ENCODE measurements at regions not wholly inside any gene's neighbourhood (a gene's known extent, or its start where the extent isn't known, plus 50 kb on each side); places are given as distances from the start of the nearest gene placed in this dataset.

GRCh38 chr1:232440325-232441035, 189.5 kb downstream of the SIPA1L2 start:
- Histone ChIP-seq H3K27me3 (replicated peaks; ENCODE audit: control insufficient read depth, insufficient read depth, low read length) (no peaks in the 10 kb centered on the region), H3K4me3 (replicated peaks; ENCODE audit: low read depth, low read length) (no peak overlapping the region), H3K36me3 (ENCODE audit: control insufficient read depth, insufficient read depth, low read length) (no peaks in the 10 kb centered on the region)
- no peak for DNase-seq (ENCODE audit: extremely low read depth, insufficient read length)
- TF ChIP-seq CTCF (IDR thresholded peaks at IDR 0.05; ENCODE audit: insufficient read depth, low read length, poor library complexity, severe bottlenecking) = no peak

- no peaks in the 10 kb centered on the region for H3K36me3 ChIP-seq (ENCODE audit: control insufficient read depth, insufficient read depth, low read length)
- no peaks in the 10 kb centered on the region; the same call in 1 of the 2 replicates for H3K27me3 ChIP-seq (replicated peaks; ENCODE audit: control insufficient read depth, insufficient read depth, low read length)
- TF ChIP-seq CTCF (IDR thresholded peaks at IDR 0.05; ENCODE audit: insufficient read depth, low read length, poor library complexity, severe bottlenecking) = no peak
- no peak overlapping the region for H3K4me3 ChIP-seq (replicated peaks; ENCODE audit: low read depth, low read length)
- no peak for DNase-seq (ENCODE audit: extremely low read depth, insufficient read length)
Measured at GRCh38 chr1:232439011-232439410, 190.9 kb downstream of the SIPA1L2 start.

GRCh38 chr1:232438476-232438875, 191.5 kb downstream of the SIPA1L2 start:
- TF ChIP-seq CTCF (IDR thresholded peaks at IDR 0.05; ENCODE audit: insufficient read depth, low read length, poor library complexity, severe bottlenecking) = no peak
- Histone ChIP-seq H3K4me3 (replicated peaks; ENCODE audit: low read depth, low read length) (no peak overlapping the region), H3K27me3 (replicated peaks; ENCODE audit: control insufficient read depth, insufficient read depth, low read length) (no peaks in the 10 kb centered on the region; the same call in 1 of the 2 replicates), H3K36me3 (ENCODE audit: control insufficient read depth, insufficient read depth, low read length) (no peaks in the 10 kb centered on the region)
- no peak for DNase-seq (ENCODE audit: extremely low read depth, insufficient read length)

- no peaks in the 10 kb centered on the region for H3K36me3 ChIP-seq (ENCODE audit: control insufficient read depth, insufficient read depth, low read length)
- TF ChIP-seq CTCF (IDR thresholded peaks at IDR 0.05; ENCODE audit: insufficient read depth, low read length, poor library complexity, severe bottlenecking) = no peak
Measured at GRCh38 chr1:232437510-232437909, 192.4 kb downstream of the SIPA1L2 start.

GRCh38 chr1:232435729-232436128, 194.2 kb downstream of the SIPA1L2 start:
- no peaks in the 10 kb centered on the region; the same call in 1 of the 2 replicates for H3K27me3 ChIP-seq (replicated peaks; ENCODE audit: control insufficient read depth, insufficient read depth, low read length)
- no peak for DNase-seq (ENCODE audit: extremely low read depth, insufficient read length)
- no peaks in the 10 kb centered on the region for H3K36me3 ChIP-seq (ENCODE audit: control insufficient read depth, insufficient read depth, low read length)
- no peak for TF ChIP-seq CTCF (IDR thresholded peaks at IDR 0.05; ENCODE audit: insufficient read depth, low read length, poor library complexity, severe bottlenecking)
- no peak overlapping the region for H3K4me3 ChIP-seq (replicated peaks; ENCODE audit: low read depth, low read length)

More at GRCh38 chr1:232437510-232437909, 192.4 kb downstream of the SIPA1L2 start:
- DNase-seq (ENCODE audit: extremely low read depth, insufficient read length) = no peak
- H3K27me3 ChIP-seq (replicated peaks; ENCODE audit: control insufficient read depth, insufficient read depth, low read length) = no peaks in the 10 kb centered on the region; the same call in 1 of the 2 replicates
- no peak overlapping the region for H3K4me3 ChIP-seq (replicated peaks; ENCODE audit: low read depth, low read length)

Measured in GM06990 (cell line).